HepG2 (cell line): ENCODE measurements at regions not wholly inside any gene's neighbourhood (a gene's known extent, or its start where the extent isn't known, plus 50 kb on each side); places are given as distances from the start of the nearest gene placed in this dataset.

Experiments
- ATAC-seq: fragments of 200-7000 bp; cut with Tn5 transposase; 3 replicates; pipeline ENCODE4 v1.9.1; 2020; ENCODE audit warnings: mild to moderate bottlenecking, moderate library complexity
- BruUV-seq: library from RNA; stranded (reverse); fragments of 400-500 nt; replicated peaks from 2 replicates; lab custom pipeline; 2021; lab: Mats Ljungman, UMichigan
- CTCF ChIA-PET: fragments of 300-600 bp; formaldehyde crosslinking; extraction: SDS; loops from one replicate; lab custom pipeline; 2021; ENCODE audit warnings: low total read pairs, inconsistent platforms, low intra/inter-chr PET ratio; lab: Yijun Ruan, JAX
- POLR2A ChIA-PET: fragments of 350-600 bp; sonication (Branson Sonifier 250); formaldehyde crosslinking; loops from one replicate; lab custom pipeline; 2020; ENCODE audit warnings: antibody characterized with exemption, inconsistent platforms; lab: Yijun Ruan, JAX
- DNase-seq: peaks from one replicate; pipeline ENCODE4 v3.0.0-alpha.2; 2015; ENCODE audit warnings: low spot score
- FAIRE-seq: peaks from 3 replicates; lab custom pipeline; 2011; peaks lifted over from hg19 to GRCh38; lab: Jason Lieb, UNC
- H2AFZ ChIP-seq: one replicate; pipeline ENCODE4 v1.6.1; 2011; ENCODE audit warnings: low read length, inconsistent platforms
- H3K27ac ChIP-seq: fragments of 300-600 bp; 3 replicates; pipeline ENCODE4 v1.8.0; 2011; ENCODE audit warnings: mixed run types, mild to moderate bottlenecking, mixed read lengths, low read length, inconsistent platforms; ENCODE audit not compliant: insufficient read depth; ENCODE audit errors: extremely low read length
- H3K27me3 ChIP-seq, 2 experiments: fragments of 200-600 bp in 1 of 2; 2 replicates in 1 of 2; 3 replicates in 1 of 2; pipeline versions ENCODE4 v1.6.0 to v1.8.0; 2011; ENCODE audit warnings: low read length in 2 of 2, mild to moderate bottlenecking in 2 of 2, moderate library complexity in 2 of 2, inconsistent platforms in 1 of 2; ENCODE audit not compliant: insufficient read depth in 2 of 2, control insufficient read depth in 1 of 2
- H3K36me3 ChIP-seq, 2 experiments: fragments of 200-600 bp in 1 of 2; replicated peaks in 1 of 2; 2 replicates in 1 of 2; 3 replicates in 1 of 2; pipeline versions ENCODE4 v1.5.1 to v1.8.0; 2011; ENCODE audit warnings: low read length in 2 of 2, inconsistent platforms in 1 of 2; ENCODE audit not compliant: insufficient read depth in 2 of 2, control insufficient read depth in 1 of 2
- H3K4me1 ChIP-seq: 2 replicates; pipeline ENCODE4 v1.5.1; 2012; ENCODE audit warnings: low read length, inconsistent platforms; ENCODE audit not compliant: insufficient read depth
- H3K4me2 ChIP-seq: 2 replicates; pipeline ENCODE4 v1.6.0; 2011; ENCODE audit warnings: low read depth, low read length, inconsistent platforms
- H3K4me3 ChIP-seq, 3 experiments: fragments of 200-600 bp in 1 of 3; sonication (generic), shearing (Covaris generic) in 1 of 3; replicated peaks in 1 of 3; 2 replicates each; pipeline ENCODE4 v1.5.1; 2011 to 2016; ENCODE audit warnings: low read length in 3 of 3, inconsistent platforms in 2 of 3, low read depth in 2 of 3, mild to moderate bottlenecking in 2 of 3, control low read depth in 1 of 3, mixed read lengths in 1 of 3; ENCODE audit not compliant: insufficient read depth in 1 of 3
- H3K79me2 ChIP-seq: one replicate; pipeline ENCODE4 v1.6.1; 2011; ENCODE audit warnings: low read length, inconsistent platforms; ENCODE audit not compliant: insufficient read depth
- H3K9ac ChIP-seq: 2 replicates; pipeline ENCODE4 v1.6.0; 2011; ENCODE audit warnings: mild to moderate bottlenecking, low read depth, low read length, inconsistent platforms; ENCODE audit not compliant: insufficient read depth
- H3K9me3 ChIP-seq: 2 replicates; pipeline ENCODE4 v1.5.1; 2012; ENCODE audit warnings: mild to moderate bottlenecking, low read length
- H4K20me1 ChIP-seq: 2 replicates; pipeline ENCODE4 v1.6.0; 2011; ENCODE audit warnings: inconsistent platforms, mild to moderate bottlenecking, low read length, moderate library complexity; ENCODE audit not compliant: insufficient read depth
- AKAP8 ChIP-seq: sonication (generic); formaldehyde crosslinking; IDR thresholded peaks from 2 replicates; pipeline ENCODE4 v1.5.1; 2020; ENCODE audit warnings: mild to moderate bottlenecking, missing genetic modification reagents
- ETV6 ChIP-seq: sonication (generic); formaldehyde crosslinking; conservative IDR thresholded peaks from 2 replicates; pipeline ENCODE4 v1.4.0; 2020; ENCODE audit warnings: missing genetic modification reagents
- HOXA9 ChIP-seq: sonication (generic); formaldehyde crosslinking; IDR thresholded peaks from 2 replicates; pipeline ENCODE4 v1.8.1; 2022; ENCODE audit warnings: missing genetic modification reagents, mild to moderate bottlenecking, moderate library complexity, borderline replicate concordance
- JUND ChIP-seq: sonication (generic); formaldehyde crosslinking; IDR thresholded peaks from 2 replicates; pipeline ENCODE4 v1.8.0; 2022; ENCODE audit warnings: mild to moderate bottlenecking, missing genetic modification reagents
- ONECUT2 ChIP-seq: sonication (generic); formaldehyde crosslinking; IDR thresholded peaks from 2 replicates; pipeline ENCODE4 v1.4.0; 2020; ENCODE audit warnings: missing genetic modification reagents
- SALL1 ChIP-seq: sonication (generic); formaldehyde crosslinking; IDR thresholded peaks from 2 replicates; pipeline ENCODE4 v1.8.0; 2022; ENCODE audit warnings: mild to moderate bottlenecking, missing genetic modification reagents
- ZBTB7B ChIP-seq: sonication (generic); formaldehyde crosslinking; IDR thresholded peaks from 2 replicates; pipeline ENCODE4 v1.4.0; 2020; ENCODE audit warnings: missing genetic modification reagents
- ZFYVE20 ChIP-seq: sonication (generic); formaldehyde crosslinking; IDR thresholded peaks from 2 replicates; pipeline ENCODE4 v1.8.0; 2023; ENCODE audit warnings: low read depth, mild to moderate bottlenecking, moderate library complexity, missing genetic modification reagents, borderline replicate concordance
- ZNF460 ChIP-seq: sonication (generic); formaldehyde crosslinking; IDR thresholded peaks from 2 replicates; pipeline ENCODE4 v1.5.1; 2020; ENCODE audit warnings: missing genetic modification reagents, mild to moderate bottlenecking, borderline replicate concordance
- WGBS: methylation state at CpG from one replicate; pipeline ENCODE4 v1.1.6; 2017; ENCODE audit warnings: low lambda C conversion rate; 5-methylcytosine and 5-hydroxymethylcytosine counted together
- in situ Hi-C: cut with HindIII; loops from 2 replicates; pipeline ENCODE4 v1.10.0; 2017; ENCODE audit warnings: low pct_unique_long_range_greater_than_20kb; ENCODE audit not compliant: extremely low pct_ligation_motif_present
- intact Hi-C: fragments of 100-400 bp; cut with micrococcal nuclease; formaldehyde crosslinking; loops from one replicate; pipeline ENCODE4 v1.10.0; 2022; ENCODE audit not compliant: unreplicated experiment
- TF ChIP-seq, protein P1 (sequence below): sonication (generic); formaldehyde crosslinking; IDR thresholded peaks from 2 replicates; pipeline ENCODE4 v1.4.0; 2020; ENCODE audit warnings: missing genetic modification reagents, borderline replicate concordance
- TF ChIP-seq, protein P2 (sequence below): sonication (generic); formaldehyde crosslinking; IDR thresholded peaks from 2 replicates; pipeline ENCODE4 v1.9.0; 2021; ENCODE audit warnings: missing genetic modification reagents, mild to moderate bottlenecking, borderline replicate concordance
- TF ChIP-seq, protein P3 (sequence below): sonication (generic); formaldehyde crosslinking; IDR thresholded peaks from 2 replicates; pipeline ENCODE4 v1.8.0; 2022; ENCODE audit warnings: mild to moderate bottlenecking, missing genetic modification reagents, moderate library complexity
- TF ChIP-seq, protein P4 (sequence below): IDR thresholded peaks from 2 replicates; pipeline ENCODE4 v1.6.1; 2016; ENCODE audit warnings: missing compliant biosample characterization, missing genetic modification reagents, borderline replicate concordance

DNA sequence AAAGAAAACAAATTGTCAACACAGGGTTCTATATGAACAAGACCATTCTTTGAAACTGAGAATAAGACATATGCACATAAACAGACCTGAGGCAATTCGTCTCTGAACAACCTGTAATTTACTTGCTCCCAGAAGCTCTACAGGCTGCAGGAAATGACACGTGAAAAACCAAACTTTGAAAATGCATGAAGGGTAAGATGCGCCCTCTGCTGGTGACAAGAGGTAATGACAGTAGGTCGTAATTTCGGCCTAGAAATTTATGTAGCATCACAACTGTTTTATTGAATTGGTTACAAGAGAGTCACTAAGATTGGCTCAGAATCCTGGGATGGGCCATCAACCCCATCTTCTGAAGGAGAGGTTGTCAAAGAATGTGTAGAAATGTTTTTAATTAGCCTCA is 276.5 kb downstream of the PPP4R3C start (continued):
- TF ChIP-seq, protein P1, sequence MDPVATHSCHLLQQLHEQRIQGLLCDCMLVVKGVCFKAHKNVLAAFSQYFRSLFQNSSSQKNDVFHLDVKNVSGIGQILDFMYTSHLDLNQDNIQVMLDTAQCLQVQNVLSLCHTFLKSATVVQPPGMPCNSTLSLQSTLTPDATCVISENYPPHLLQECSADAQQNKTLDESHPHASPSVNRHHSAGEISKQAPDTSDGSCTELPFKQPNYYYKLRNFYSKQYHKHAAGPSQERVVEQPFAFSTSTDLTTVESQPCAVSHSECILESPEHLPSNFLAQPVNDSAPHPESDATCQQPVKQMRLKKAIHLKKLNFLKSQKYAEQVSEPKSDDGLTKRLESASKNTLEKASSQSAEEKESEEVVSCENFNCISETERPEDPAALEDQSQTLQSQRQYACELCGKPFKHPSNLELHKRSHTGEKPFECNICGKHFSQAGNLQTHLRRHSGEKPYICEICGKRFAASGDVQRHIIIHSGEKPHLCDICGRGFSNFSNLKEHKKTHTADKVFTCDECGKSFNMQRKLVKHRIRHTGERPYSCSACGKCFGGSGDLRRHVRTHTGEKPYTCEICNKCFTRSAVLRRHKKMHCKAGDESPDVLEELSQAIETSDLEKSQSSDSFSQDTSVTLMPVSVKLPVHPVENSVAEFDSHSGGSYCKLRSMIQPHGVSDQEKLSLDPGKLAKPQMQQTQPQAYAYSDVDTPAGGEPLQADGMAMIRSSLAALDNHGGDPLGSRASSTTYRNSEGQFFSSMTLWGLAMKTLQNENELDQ (CRISPR knock-in tag) = no peak
- no peak for TF ChIP-seq HOXA9 (CRISPR knock-in tag)

DNA sequence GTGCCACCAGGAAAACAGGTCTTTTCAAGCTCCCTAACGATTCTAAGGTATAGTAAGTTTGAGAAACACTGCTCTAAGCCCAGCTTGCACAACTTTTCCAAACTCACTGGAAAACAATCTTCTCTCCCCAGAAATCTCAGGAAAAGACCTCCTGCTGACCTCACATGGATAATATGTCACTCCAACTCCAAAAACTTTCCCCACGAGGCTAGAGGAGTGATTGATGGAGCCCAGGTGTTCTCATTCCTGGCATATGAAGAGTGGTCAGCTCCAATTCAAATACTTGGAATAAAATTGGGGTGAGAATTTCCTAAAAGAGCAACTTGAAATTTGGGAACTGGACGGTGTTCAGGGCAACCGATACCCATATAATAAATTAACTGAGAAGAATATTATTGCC is 299.9 kb downstream of the PPP4R3C start:
- WGBS = 28% methylated on average over 4 of the region's 4 CpGs

More for the DNA sequence above, 299.9 kb downstream of the PPP4R3C start:
- Histone ChIP-seq H3K4me2 (no peak overlapping the region), H3K4me1 (no peaks in the 10 kb centered on the region), H3K9me3 (no peaks in the 10 kb centered on the region), H3K4me3 (no peak overlapping the region), H3K27ac (no peak overlapping the region), H2AFZ (no peak overlapping the region), H3K9ac (no peak overlapping the region), H3K79me2 (no peaks in the 10 kb centered on the region), H3K27me3 (no peaks in the 10 kb centered on the region), H3K36me3 (no peaks in the 10 kb centered on the region), H4K20me1 (no peaks in the 10 kb centered on the region)
- no peak for FAIRE-seq
- intact Hi-C loops = no loop called here
- ChIA-PET CTCF (no interaction called here), POLR2A (no interaction called here)
- BruUV-seq = no TSS peak
- TF ChIP-seq JUND = no peak
- TF ChIP-seq ETV6 (CRISPR knock-in tag) = no peak
- TF ChIP-seq, protein P2, sequence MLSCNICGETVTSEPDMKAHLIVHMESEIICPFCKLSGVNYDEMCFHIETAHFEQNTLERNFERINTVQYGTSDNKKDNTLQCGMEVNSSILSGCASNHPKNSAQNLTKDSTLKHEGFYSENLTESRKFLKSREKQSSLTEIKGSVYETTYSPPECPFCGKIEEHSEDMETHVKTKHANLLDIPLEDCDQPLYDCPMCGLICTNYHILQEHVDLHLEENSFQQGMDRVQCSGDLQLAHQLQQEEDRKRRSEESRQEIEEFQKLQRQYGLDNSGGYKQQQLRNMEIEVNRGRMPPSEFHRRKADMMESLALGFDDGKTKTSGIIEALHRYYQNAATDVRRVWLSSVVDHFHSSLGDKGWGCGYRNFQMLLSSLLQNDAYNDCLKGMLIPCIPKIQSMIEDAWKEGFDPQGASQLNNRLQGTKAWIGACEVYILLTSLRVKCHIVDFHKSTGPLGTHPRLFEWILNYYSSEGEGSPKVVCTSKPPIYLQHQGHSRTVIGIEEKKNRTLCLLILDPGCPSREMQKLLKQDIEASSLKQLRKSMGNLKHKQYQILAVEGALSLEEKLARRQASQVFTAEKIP = no peak
- TF ChIP-seq AKAP8 = no peak
- no peak for TF ChIP-seq ZBTB7B (CRISPR knock-in tag)
- TF ChIP-seq, protein P3, sequence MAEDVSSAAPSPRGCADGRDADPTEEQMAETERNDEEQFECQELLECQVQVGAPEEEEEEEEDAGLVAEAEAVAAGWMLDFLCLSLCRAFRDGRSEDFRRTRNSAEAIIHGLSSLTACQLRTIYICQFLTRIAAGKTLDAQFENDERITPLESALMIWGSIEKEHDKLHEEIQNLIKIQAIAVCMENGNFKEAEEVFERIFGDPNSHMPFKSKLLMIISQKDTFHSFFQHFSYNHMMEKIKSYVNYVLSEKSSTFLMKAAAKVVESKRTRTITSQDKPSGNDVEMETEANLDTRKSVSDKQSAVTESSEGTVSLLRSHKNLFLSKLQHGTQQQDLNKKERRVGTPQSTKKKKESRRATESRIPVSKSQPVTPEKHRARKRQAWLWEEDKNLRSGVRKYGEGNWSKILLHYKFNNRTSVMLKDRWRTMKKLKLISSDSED (CRISPR knock-in tag) = no peak
- TF ChIP-seq, protein P4, sequence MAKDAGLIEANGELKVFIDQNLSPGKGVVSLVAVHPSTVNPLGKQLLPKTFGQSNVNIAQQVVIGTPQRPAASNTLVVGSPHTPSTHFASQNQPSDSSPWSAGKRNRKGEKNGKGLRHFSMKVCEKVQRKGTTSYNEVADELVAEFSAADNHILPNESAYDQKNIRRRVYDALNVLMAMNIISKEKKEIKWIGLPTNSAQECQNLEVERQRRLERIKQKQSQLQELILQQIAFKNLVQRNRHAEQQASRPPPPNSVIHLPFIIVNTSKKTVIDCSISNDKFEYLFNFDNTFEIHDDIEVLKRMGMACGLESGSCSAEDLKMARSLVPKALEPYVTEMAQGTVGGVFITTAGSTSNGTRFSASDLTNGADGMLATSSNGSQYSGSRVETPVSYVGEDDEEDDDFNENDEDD (CRISPR knock-in tag) = no peak
- no peak for TF ChIP-seq ZNF460 (CRISPR knock-in tag)
- no peak for TF ChIP-seq ZFYVE20
- no peak for TF ChIP-seq SALL1 (CRISPR knock-in tag)
- TF ChIP-seq ONECUT2 = no peak
- no peak for ATAC-seq
- in situ Hi-C loops = no loop called here
- DNase-seq = no peak
